Calu3 (cell line): ENCODE measurements at regions not wholly inside any gene's neighbourhood (a gene's known extent, or its start where the extent isn't known, plus 50 kb on each side); places are given as distances from the start of the nearest gene placed in this dataset.

Experiments used
- BruUV-seq: library from RNA; stranded (reverse); fragments of 400-500 nt; replicated peaks from 2 replicates; lab custom pipeline; 2021; lab: Mats Ljungman, UMichigan
- CTCF ChIA-PET: fragments of 300-600 bp; sonication (Branson Sonifier 250); formaldehyde crosslinking; loops from one replicate; lab custom pipeline; 2022; ENCODE audit warnings: antibody characterized with exemption; lab: Charles Lee
- DNase-seq: peaks from one replicate; pipeline ENCODE4 v3.0.0; 2022
- H3K27ac Mint-ChIP-seq: one replicate; pipeline ENCODE4 v1.8.0; 2022; ENCODE audit warnings: mixed read lengths; ENCODE audit not compliant: unreplicated experiment
- H3K27me3 Mint-ChIP-seq: one replicate; pipeline ENCODE4 v1.8.0; 2022; ENCODE audit warnings: mixed read lengths; ENCODE audit not compliant: unreplicated experiment
- H3K36me3 Mint-ChIP-seq: one replicate; pipeline ENCODE4 v1.8.0; 2022; ENCODE audit warnings: mild to moderate bottlenecking, moderate library complexity, mixed read lengths; ENCODE audit not compliant: insufficient read depth, unreplicated experiment
- H3K4me1 Mint-ChIP-seq: one replicate; pipeline ENCODE4 v1.8.0; 2022; ENCODE audit warnings: mild to moderate bottlenecking, low read depth, mixed read lengths; ENCODE audit not compliant: unreplicated experiment
- H3K4me3 Mint-ChIP-seq: one replicate; pipeline ENCODE4 v1.8.0; 2022; ENCODE audit warnings: mild to moderate bottlenecking, low read depth, moderate library complexity, mixed read lengths; ENCODE audit not compliant: unreplicated experiment
- H3K9me3 Mint-ChIP-seq: one replicate; pipeline ENCODE4 v1.8.0; 2022; ENCODE audit warnings: low read depth, mixed read lengths; ENCODE audit not compliant: unreplicated experiment
- intact Hi-C: fragments of 100-400 bp; cut with micrococcal nuclease; formaldehyde crosslinking; loops from one replicate; pipeline ENCODE4 v1.10.0; 2022; ENCODE audit not compliant: unreplicated experiment
- TF ChIP-seq, protein P1 (sequence below): fragments of 200-600 bp; IDR thresholded peaks from one replicate; pipeline ENCODE4 v1.8.0; 2022; ENCODE audit warnings: antibody characterized with exemption; ENCODE audit not compliant: unreplicated experiment

DNA sequence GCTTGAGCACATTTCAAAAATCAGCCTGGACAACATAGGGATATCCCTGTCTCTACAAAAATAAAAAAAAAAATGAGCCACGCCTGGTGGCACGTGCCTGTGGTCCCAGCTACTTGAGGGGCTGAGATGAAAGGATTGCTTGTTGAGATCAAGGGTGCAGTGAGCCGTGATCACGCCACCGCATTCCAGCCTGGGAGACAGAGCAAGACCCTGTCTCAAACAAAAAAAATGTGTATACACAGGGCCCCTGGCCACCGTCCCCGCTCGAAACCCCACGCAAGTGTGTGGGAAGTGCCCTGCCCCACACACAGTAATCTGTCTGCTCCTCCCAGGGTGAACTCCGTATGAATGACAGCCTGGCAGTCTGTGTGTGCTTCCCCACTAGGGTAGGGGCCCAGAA is 93.0 kb upstream of the RPL38 start:
- TF ChIP-seq, protein P1, sequence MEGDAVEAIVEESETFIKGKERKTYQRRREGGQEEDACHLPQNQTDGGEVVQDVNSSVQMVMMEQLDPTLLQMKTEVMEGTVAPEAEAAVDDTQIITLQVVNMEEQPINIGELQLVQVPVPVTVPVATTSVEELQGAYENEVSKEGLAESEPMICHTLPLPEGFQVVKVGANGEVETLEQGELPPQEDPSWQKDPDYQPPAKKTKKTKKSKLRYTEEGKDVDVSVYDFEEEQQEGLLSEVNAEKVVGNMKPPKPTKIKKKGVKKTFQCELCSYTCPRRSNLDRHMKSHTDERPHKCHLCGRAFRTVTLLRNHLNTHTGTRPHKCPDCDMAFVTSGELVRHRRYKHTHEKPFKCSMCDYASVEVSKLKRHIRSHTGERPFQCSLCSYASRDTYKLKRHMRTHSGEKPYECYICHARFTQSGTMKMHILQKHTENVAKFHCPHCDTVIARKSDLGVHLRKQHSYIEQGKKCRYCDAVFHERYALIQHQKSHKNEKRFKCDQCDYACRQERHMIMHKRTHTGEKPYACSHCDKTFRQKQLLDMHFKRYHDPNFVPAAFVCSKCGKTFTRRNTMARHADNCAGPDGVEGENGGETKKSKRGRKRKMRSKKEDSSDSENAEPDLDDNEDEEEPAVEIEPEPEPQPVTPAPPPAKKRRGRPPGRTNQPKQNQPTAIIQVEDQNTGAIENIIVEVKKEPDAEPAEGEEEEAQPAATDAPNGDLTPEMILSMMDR: no peak
- CTCF ChIA-PET: interaction anchor here (1.0 to 1.3 kb wide), 2 partner anchors 21 to 89 kb away, joined by 3 read pairs; no protein-coding TSS in a partner anchor
- Mint-ChIP-seq H3K27me3 (peaks cover 80% of the 10 kb centered on the region), H3K9me3 (no peaks in the 10 kb centered on the region), H3K4me1 (no peaks in the 10 kb centered on the region), H3K27ac (no peak overlapping the region), H3K4me3 (no peak overlapping the region), H3K36me3 (no peaks in the 10 kb centered on the region)
- intact Hi-C loops: no loop called here
- no TSS peak for BruUV-seq
- DNase-seq: no peak

DNA sequence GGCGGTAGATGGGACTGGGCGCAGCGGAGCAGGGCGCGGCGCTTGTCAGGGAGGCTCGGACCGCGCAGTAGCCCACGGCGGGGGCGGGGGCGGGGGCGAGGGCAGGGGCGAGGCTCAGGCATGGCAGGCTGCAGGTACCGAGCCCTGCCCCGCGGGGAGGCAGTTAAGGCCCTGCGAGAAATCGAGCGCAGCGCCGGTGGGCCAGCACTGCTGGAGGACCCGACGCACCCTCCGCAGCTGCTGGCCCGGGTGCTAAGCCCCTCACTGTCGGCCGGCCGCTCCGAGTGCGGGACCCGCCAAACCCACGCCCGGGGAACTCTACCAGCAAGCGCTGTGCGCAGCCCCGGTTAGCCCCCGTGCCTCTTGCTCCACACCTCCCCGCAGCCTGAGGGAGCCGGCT is 90.2 kb upstream of the RPL38 start:
- no peak overlapping the region for H3K4me3 Mint-ChIP-seq
- no peaks in the 10 kb centered on the region for H3K4me1 Mint-ChIP-seq
- intact Hi-C loops: no loop called here
- DNase-seq: no peak
- TF ChIP-seq, protein P1: no peak
- no peaks in the 10 kb centered on the region for H3K36me3 Mint-ChIP-seq
- no peak overlapping the region for H3K27ac Mint-ChIP-seq
- CTCF ChIA-PET: no interaction called here
- peaks cover 80% of the 10 kb centered on the region for H3K27me3 Mint-ChIP-seq
- no peaks in the 10 kb centered on the region for H3K9me3 Mint-ChIP-seq
- BruUV-seq: no TSS peak

DNA sequence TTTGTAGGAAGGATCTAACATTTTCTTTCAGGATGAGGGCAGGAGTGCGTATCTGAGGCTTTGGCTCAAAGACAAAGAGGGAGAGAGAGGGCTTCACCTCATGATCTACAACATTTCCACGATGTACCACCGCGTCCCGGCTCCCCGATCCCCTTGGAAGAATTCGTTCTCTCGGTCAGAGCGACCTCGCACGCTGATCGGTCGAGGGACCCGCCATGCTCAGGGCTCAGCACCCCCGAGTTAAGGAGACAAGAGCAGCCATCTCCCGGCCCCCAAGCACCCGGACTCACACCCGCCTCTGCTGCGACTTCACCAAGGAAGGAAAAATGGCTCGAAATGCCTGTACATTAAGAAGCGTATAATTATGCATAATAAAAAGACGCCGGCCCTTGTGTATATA is 89.5 kb upstream of the RPL38 start:
- Mint-ChIP-seq H3K4me3 (no peak overlapping the region), H3K36me3 (no peaks in the 10 kb centered on the region), H3K27me3 (peaks cover 80% of the 10 kb centered on the region), H3K27ac (no peak overlapping the region), H3K9me3 (no peaks in the 10 kb centered on the region), H3K4me1 (no peaks in the 10 kb centered on the region)
- no TSS peak for BruUV-seq
- TF ChIP-seq, protein P1: no peak
- DNase-seq: no peak
- CTCF ChIA-PET: no interaction called here
- intact Hi-C loops: no loop called here

DNA sequence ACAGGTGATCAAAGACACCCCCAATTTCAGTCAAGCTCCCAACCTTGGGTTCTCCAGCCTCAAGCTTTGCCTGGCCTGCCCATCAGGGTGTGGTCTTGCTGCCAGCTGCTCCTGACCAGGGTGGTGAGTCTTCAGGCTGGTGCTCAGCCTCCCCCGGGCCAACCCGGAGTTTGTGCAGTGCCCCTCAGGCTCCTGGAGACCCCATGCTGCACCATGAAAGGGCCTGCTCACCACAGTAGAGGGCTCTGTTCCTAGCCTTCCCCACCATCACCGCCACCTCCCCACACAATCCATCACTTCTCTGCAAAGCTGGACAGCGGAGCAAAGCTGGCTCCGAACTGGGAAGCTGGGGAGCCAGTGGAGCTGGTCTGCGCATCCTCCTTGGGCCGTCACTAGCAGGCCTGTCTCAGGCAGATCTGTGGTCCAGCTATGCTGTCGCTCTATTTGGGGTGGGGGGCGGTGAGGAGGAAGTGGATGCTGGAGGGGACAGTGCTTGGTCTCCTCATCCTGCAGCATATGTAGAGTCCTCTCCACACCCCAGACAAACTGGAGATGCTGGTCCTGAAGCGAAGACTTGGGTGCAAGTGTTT is 88.5 kb upstream of the RPL38 start:
- TF ChIP-seq, protein P1: no peak
- intact Hi-C loops: no loop called here
- Mint-ChIP-seq H3K36me3 (no peaks in the 10 kb centered on the region), H3K9me3 (no peaks in the 10 kb centered on the region), H3K4me3 (no peak overlapping the region), H3K27me3 (peaks cover 80% of the 10 kb centered on the region), H3K27ac (no peak overlapping the region), H3K4me1 (no peaks in the 10 kb centered on the region)
- no TSS peak for BruUV-seq
- CTCF ChIA-PET: interaction anchor here (0.6 kb wide), 1 partner anchor 9 kb away, joined by 3 read pairs; no protein-coding TSS in a partner anchor
- no peak for DNase-seq
